ENCODE measurements at regions not wholly inside any gene's neighbourhood (a gene's known extent, or its start where the extent isn't known, plus 50 kb on each side); places are given as distances from the start of the nearest gene placed in this dataset.
"Not testable (repeated sequence)": the region's sequence is repeated elsewhere in the genome, so short reads cannot be mapped to it uniquely, and the experiment has no call there.

GRCh38 chr22:47406180-47406834 lies 643.9 kb downstream of the TBC1D22A start:
- CTCF ChIA-PET, result interaction anchor here (0.6 kb wide), 1 partner anchor 327 kb away, joined by 3 read pairs; no protein-coding TSS in a partner anchor
- no peak for DNase-seq (ENCODE audit: low read depth)
- Histone ChIP-seq H3K36me3 (ENCODE audit: control insufficient read depth, insufficient read depth, low read length) (no peaks in the 10 kb centered on the region), H3K4me3 (ENCODE audit: low read depth, low read length) (no peak overlapping the region), H3K27me3 (ENCODE audit: control insufficient read depth, insufficient read depth, low read length) (no peaks in the 10 kb centered on the region)
- POLR2A ChIA-PET, result no interaction called here
- no peak for TF ChIP-seq CTCF (IDR thresholded peaks at IDR 0.05; ENCODE audit: insufficient read depth, low read depth, low read length)

GRCh38 chr22:47405222-47405621 lies 642.8 kb downstream of the TBC1D22A start:
- DNase-seq (ENCODE audit: low read depth); H3K4me3 ChIP-seq (ENCODE audit: low read depth, low read length); POLR2A ChIA-PET; H3K36me3 ChIP-seq (ENCODE audit: control insufficient read depth, insufficient read depth, low read length); CTCF ChIA-PET; H3K27me3 ChIP-seq (ENCODE audit: control insufficient read depth, insufficient read depth, low read length): not testable (repeated sequence)

- H3K36me3 ChIP-seq (ENCODE audit: control insufficient read depth, insufficient read depth, low read length), result no peaks in the 10 kb centered on the region
- CTCF ChIA-PET, result no interaction called here
- POLR2A ChIA-PET, result no interaction called here
- no peak for DNase-seq (ENCODE audit: low read depth)
- H3K4me3 ChIP-seq (ENCODE audit: low read depth, low read length), result no peak overlapping the region
- no peak for TF ChIP-seq CTCF (IDR thresholded peaks at IDR 0.05; ENCODE audit: insufficient read depth, low read depth, low read length)
- H3K27me3 ChIP-seq (ENCODE audit: control insufficient read depth, insufficient read depth, low read length), result no peaks in the 10 kb centered on the region
These were observed 640.6 kb downstream of the TBC1D22A start for GRCh38 chr22:47402876-47403525.

GRCh38 chr22:47401976-47402770 lies 639.7 kb downstream of the TBC1D22A start:
- H3K27me3 ChIP-seq (ENCODE audit: control insufficient read depth, insufficient read depth, low read length), result no peaks in the 10 kb centered on the region
- TF ChIP-seq CTCF (IDR thresholded peaks at IDR 0.05; ENCODE audit: insufficient read depth, low read depth, low read length), result no peak
- no peak for DNase-seq (ENCODE audit: low read depth)
- no peaks in the 10 kb centered on the region for H3K36me3 ChIP-seq (ENCODE audit: control insufficient read depth, insufficient read depth, low read length)
- no peak overlapping the region for H3K4me3 ChIP-seq (ENCODE audit: low read depth, low read length)
- CTCF ChIA-PET, result no interaction called here
- POLR2A ChIA-PET, result no interaction called here

GRCh38 chr22:47401592-47401898 lies 639.1 kb downstream of the TBC1D22A start:
- POLR2A ChIA-PET, result no interaction called here
- H3K4me3 ChIP-seq (ENCODE audit: low read depth, low read length), result no peak overlapping the region
- CTCF ChIA-PET, result no interaction called here
- H3K36me3 ChIP-seq (ENCODE audit: control insufficient read depth, insufficient read depth, low read length), result no peaks in the 10 kb centered on the region
- H3K27me3 ChIP-seq (ENCODE audit: control insufficient read depth, insufficient read depth, low read length), result no peaks in the 10 kb centered on the region
- no peak for TF ChIP-seq CTCF (IDR thresholded peaks at IDR 0.05; ENCODE audit: insufficient read depth, low read depth, low read length)
- no peak for DNase-seq (ENCODE audit: low read depth)

Measured in BJ (cell line).